Upper lobe of left lung (tissue), 6 donors: ENCODE measurements at regions not wholly inside any gene's neighbourhood (a gene's known extent, or its start where the extent isn't known, plus 50 kb on each side); places are given as distances from the start of the nearest gene placed in this dataset.

Experiments used
- ATAC-seq, 2 donors: fragments of 200-7000 bp; cut with Tn5 transposase; one replicate each; pipeline ENCODE4 v1.9.1; 2022; ENCODE audit warnings: mild to moderate bottlenecking in 2 of 2, moderate library complexity in 2 of 2; ENCODE audit not compliant: low FRiP score in 2 of 2
- DNase-seq, 2 donors: peaks; one replicate each; pipeline ENCODE4 v3.0.0-alpha.2; 2019 to 2020
- H3K27ac ChIP-seq, 4 donors: fragments of 200-600 bp; sonication (generic); one replicate each; pipeline ENCODE4 v1.5.1; 2016 to 2019
- H3K27me3 ChIP-seq, 4 donors: fragments of 200-600 bp; sonication (generic); one replicate each; pipeline ENCODE4 v1.5.1; 2017 to 2019
- H3K36me3 ChIP-seq, 4 donors: fragments of 200-600 bp; sonication (generic); one replicate each; pipeline ENCODE4 v1.5.1; 2016 to 2019
- H3K4me1 ChIP-seq, 4 donors: fragments of 200-600 bp; sonication (generic); one replicate each; pipeline ENCODE4 v1.5.1; 2018 to 2019
- H3K4me3 ChIP-seq, 4 donors: fragments of 200-600 bp; sonication (generic); one replicate each; pipeline ENCODE4 v1.5.1; 2017 to 2019; ENCODE audit warnings: mild to moderate bottlenecking in 2 of 4, moderate library complexity in 1 of 4
- H3K9me3 ChIP-seq, 4 donors: fragments of 200-600 bp; sonication (generic); one replicate each; pipeline ENCODE4 v1.5.1; 2018 to 2019
- EP300 ChIP-seq, 4 donors: sonication (generic); formaldehyde crosslinking; IDR thresholded peaks; one replicate each; pipeline ENCODE4 v1.5.1; 2017; ENCODE audit warnings: antibody characterized with exemption in 4 of 4, control low read depth in 2 of 4
- POLR2A ChIP-seq, 4 donors: fragments of 450-650 bp; IDR thresholded peaks; one replicate each; pipeline ENCODE4 v1.5.1; 2016 to 2017; ENCODE audit warnings: antibody characterized with exemption in 4 of 4, mild to moderate bottlenecking in 2 of 4
- POLR2AphosphoS5 ChIP-seq, 2 donors: sonication (generic); formaldehyde crosslinking; IDR thresholded peaks; one replicate each; pipeline ENCODE4 v1.5.1; 2017; ENCODE audit warnings: antibody characterized with exemption in 2 of 2
- WGBS, 2 donors: methylation state at CpG; one replicate each; pipeline ENCODE4 v1.1.5; 2017 to 2018; 5-methylcytosine and 5-hydroxymethylcytosine counted together
- TF ChIP-seq, protein P1 (sequence below), 6 experiments: fragments of 450-650 bp in 4 of 6; fragments of 200-600 bp in 2 of 6; sonication (generic) in 2 of 6; IDR thresholded peaks; one replicate each; pipeline ENCODE4 v1.5.1; 2016 to 2019; ENCODE audit warnings: antibody characterized with exemption in 6 of 6
- donor health status: DM: no; HTN: no; CAD: no; lungs with moderate emphysema.
- donor health status: DM: no; HTN: yes; CAD: no; lungs with severe emphysema.

DNA sequence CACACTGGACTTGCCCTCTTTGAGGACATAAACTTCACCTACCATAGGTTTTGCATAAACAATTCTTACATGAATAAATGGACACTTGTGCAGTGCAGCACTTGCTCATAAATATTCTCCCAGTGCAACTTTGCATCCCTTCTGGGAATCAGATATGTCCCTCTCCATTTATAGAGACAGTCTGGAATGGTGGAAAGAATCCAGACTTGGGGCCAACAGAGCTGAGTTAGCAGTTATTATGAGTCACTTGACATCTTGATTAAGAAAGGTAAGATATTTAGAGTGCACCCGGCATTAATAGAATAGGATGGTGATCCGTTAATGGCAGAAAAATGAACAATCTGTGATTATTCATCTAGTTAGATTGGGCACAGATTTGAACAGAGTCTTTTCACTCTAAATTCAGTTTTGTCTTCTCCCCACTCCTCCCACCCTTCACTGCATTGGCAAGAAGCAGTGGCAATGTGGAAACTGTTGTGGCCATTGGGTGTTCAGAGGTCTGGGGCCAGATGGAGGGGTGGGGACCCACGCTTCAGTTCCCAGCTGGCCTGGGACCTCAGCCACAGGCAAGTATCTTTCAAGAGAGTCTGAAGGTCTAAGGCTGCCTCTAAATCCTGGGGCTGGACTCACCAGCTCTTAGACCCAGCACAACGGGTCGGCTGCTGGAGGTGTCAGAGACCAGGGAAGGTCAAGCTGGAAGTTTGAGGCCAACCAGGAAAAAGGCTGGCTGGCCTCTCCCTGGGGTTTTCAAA lies 58.9 kb upstream of the KY start:
- ATAC-seq (no peak), DNase-seq (no peak)
- no peak overlapping the region for H3K4me3 ChIP-seq
- no peaks in the 10 kb centered on the region for H3K27me3 ChIP-seq
- TF ChIP-seq POLR2A (IDR thresholded peaks at IDR 0.05) = no peak
- TF ChIP-seq, protein P1, sequence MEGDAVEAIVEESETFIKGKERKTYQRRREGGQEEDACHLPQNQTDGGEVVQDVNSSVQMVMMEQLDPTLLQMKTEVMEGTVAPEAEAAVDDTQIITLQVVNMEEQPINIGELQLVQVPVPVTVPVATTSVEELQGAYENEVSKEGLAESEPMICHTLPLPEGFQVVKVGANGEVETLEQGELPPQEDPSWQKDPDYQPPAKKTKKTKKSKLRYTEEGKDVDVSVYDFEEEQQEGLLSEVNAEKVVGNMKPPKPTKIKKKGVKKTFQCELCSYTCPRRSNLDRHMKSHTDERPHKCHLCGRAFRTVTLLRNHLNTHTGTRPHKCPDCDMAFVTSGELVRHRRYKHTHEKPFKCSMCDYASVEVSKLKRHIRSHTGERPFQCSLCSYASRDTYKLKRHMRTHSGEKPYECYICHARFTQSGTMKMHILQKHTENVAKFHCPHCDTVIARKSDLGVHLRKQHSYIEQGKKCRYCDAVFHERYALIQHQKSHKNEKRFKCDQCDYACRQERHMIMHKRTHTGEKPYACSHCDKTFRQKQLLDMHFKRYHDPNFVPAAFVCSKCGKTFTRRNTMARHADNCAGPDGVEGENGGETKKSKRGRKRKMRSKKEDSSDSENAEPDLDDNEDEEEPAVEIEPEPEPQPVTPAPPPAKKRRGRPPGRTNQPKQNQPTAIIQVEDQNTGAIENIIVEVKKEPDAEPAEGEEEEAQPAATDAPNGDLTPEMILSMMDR (IDR thresholded peaks at IDR 0.05) = no peak
- TF ChIP-seq POLR2AphosphoS5 (IDR thresholded peaks at IDR 0.05) = no peak
- TF ChIP-seq EP300 (IDR thresholded peaks at IDR 0.05) = no peak
- no peaks in the 10 kb centered on the region for H3K36me3 ChIP-seq
- H3K9me3 ChIP-seq = no peaks in the 10 kb centered on the region
- 53 to 71% methylated on average over 5 of the region's 5 CpGs for WGBS, 2 donors
- no peaks in the 10 kb centered on the region for H3K4me1 ChIP-seq
- no peak overlapping the region for H3K27ac ChIP-seq

DNA sequence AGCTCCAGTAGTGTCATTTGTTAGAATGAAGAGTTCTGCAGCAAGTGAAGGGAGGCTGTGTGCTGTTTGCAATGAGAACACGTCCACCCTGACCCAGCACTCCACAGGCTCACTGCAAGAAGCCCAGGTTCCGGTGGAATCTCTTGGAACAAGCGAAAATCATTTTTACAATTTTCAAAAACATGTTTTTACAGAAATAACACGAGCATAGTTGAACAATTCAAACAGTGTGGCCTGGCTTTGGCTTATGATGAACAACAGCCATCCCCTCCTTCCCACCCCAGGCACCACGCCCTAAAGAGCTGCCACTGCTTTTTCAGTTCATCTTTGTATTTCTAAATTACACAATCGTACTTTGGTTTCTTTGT lies 59.5 kb upstream of the KY start:
- no peak for DNase-seq
- H3K27me3 ChIP-seq = no peaks in the 10 kb centered on the region
- no peaks in the 10 kb centered on the region for H3K36me3 ChIP-seq
- H3K9me3 ChIP-seq = no peaks in the 10 kb centered on the region
- TF ChIP-seq POLR2A (IDR thresholded peaks at IDR 0.05) (no peak), EP300 (IDR thresholded peaks at IDR 0.05) (no peak), POLR2AphosphoS5 (IDR thresholded peaks at IDR 0.05) (no peak)
- TF ChIP-seq, protein P1 (IDR thresholded peaks at IDR 0.05) = no peak
- H3K4me1 ChIP-seq = no peaks in the 10 kb centered on the region
- H3K4me3 ChIP-seq = no peak overlapping the region
- H3K27ac ChIP-seq = no peak overlapping the region
- no peak for ATAC-seq
- 68 to 84% methylated on average over 6 of the region's 6 CpGs for WGBS, 2 donors

DNA sequence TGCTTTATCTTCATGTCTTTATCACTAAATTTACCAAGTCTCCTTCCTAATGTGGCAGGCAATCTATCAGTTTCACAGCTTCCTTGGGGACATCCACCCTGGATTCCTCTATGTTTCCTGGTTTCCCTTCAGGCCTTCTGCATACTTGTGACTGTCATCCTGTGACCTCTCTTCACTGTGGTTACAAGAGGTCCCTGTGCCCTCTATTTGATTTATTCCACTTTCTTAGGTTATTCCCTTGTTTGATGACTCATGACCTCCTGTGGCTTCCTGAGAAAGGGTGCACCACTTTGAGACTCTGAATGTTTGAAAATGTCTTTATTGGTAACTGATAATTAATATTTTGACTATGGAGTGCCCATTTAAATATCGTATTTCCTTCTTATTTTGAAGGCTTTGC lies 60.5 kb upstream of the KY start:
- 78 to 80% methylated on average over 1 of the region's 1 CpG for WGBS, 2 donors
- H3K4me3 ChIP-seq = no peak overlapping the region
- no peak for TF ChIP-seq POLR2A (IDR thresholded peaks at IDR 0.05)
- TF ChIP-seq EP300 (IDR thresholded peaks at IDR 0.05) = no peak
- no peak for TF ChIP-seq POLR2AphosphoS5 (IDR thresholded peaks at IDR 0.05)
- TF ChIP-seq, protein P1 (IDR thresholded peaks at IDR 0.05) = no peak

DNA sequence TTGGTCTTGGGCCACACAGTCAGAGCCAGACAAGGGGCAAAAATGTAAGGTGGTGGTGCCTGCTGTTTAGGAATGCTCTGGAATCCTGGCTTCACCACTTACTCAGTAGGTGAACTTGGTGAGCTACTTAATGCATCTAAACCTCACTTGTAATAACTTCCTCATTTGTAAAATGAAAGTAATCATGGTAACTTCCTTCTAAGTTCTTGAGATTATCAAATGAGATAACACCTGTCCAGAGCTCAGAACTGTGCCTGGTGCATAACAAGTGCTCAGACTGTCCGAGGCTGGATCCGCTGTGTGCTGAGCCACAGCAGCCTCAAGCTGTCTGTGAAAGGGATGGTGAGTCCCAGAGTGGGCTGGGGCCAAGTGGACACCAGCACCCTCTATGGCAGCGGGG lies 62.8 kb upstream of the KY start:
- H3K36me3 ChIP-seq = no peaks in the 10 kb centered on the region
- WGBS, 2 donors = 87% methylated on average over 3 of the region's 3 CpGs
- TF ChIP-seq POLR2A (IDR thresholded peaks at IDR 0.05) = no peak
- TF ChIP-seq, protein P1 (IDR thresholded peaks at IDR 0.05) = no peak
- no peak for TF ChIP-seq POLR2AphosphoS5 (IDR thresholded peaks at IDR 0.05)
- no peak for TF ChIP-seq EP300 (IDR thresholded peaks at IDR 0.05)
- no peaks in the 10 kb centered on the region for H3K27me3 ChIP-seq
- H3K27ac ChIP-seq = no peak overlapping the region
- H3K4me1 ChIP-seq = no peaks in the 10 kb centered on the region
- DNase-seq (no peak), ATAC-seq (no peak)
- no peak overlapping the region for H3K4me3 ChIP-seq
- no peaks in the 10 kb centered on the region for H3K9me3 ChIP-seq

More for the DNA sequence above, 60.5 kb upstream of the KY start:
- Histone ChIP-seq H3K27me3 (no peaks in the 10 kb centered on the region), H3K9me3 (no peaks in the 10 kb centered on the region), H3K36me3 (no peaks in the 10 kb centered on the region), H3K4me1 (no peaks in the 10 kb centered on the region), H3K27ac (no peak overlapping the region)
- no peak for ATAC-seq
- DNase-seq = no peak

DNA sequence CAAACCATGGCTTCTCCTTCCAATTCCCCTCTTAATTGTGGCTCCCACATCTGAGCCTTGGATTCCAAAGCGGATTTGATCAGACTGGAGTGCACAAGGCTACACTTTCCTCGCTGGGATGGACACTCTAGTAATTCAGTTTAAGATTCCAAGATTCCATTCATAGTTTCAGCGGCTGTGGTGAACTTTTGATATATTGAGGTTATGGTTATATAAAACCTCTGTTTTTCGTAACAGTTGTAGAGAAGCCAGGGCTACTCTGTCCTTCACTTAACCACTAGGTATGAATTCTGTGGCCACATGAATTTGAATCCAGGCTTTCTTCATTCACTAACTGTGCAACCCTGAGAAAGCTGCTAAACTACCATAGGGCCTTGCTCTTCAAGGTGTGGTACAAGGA lies 67.9 kb upstream of the KY start:
- Histone ChIP-seq H3K4me3 (no peak overlapping the region), H3K27ac (no peak overlapping the region), H3K9me3 (no peaks in the 10 kb centered on the region), H3K36me3 (no peaks in the 10 kb centered on the region), H3K4me1 (no peaks in the 10 kb centered on the region), H3K27me3 (no peaks in the 10 kb centered on the region)
- TF ChIP-seq POLR2A (IDR thresholded peaks at IDR 0.05) = no peak
- TF ChIP-seq, protein P1 (IDR thresholded peaks at IDR 0.05) = no peak
- no peak for TF ChIP-seq EP300 (IDR thresholded peaks at IDR 0.05)
- no peak for TF ChIP-seq POLR2AphosphoS5 (IDR thresholded peaks at IDR 0.05)
- WGBS, 2 donors = 76 to 80% methylated on average over 4 of the region's 4 CpGs
- DNase-seq = no peak
- ATAC-seq = no peak
